Endothelial cell of umbilical vein (primary cell): ENCODE measurements at regions not wholly inside any gene's neighbourhood (a gene's known extent, or its start where the extent isn't known, plus 50 kb on each side); places are given as distances from the start of the nearest gene placed in this dataset.

Source experiments
- BruUV-seq: library from RNA; stranded (reverse); fragments of 400-500 nt; replicated peaks from 2 replicates; lab custom pipeline; 2021; lab: Mats Ljungman, UMichigan
- CTCF ChIA-PET: fragments of 300-600, 350-600 bp; sonication (Branson Sonifier 250); formaldehyde crosslinking; loops from one replicate; lab custom pipeline; 2021; ENCODE audit warnings: antibody characterized with exemption, inconsistent platforms; lab: Charles Lee
- POLR2A ChIA-PET: fragments of 300-600, 350-600 bp; sonication (Branson Sonifier 250); formaldehyde crosslinking; loops from one replicate; lab custom pipeline; 2021; ENCODE audit warnings: antibody characterized with exemption, inconsistent platforms; lab: Charles Lee
- DNase-seq: peaks from one replicate; pipeline ENCODE4 v3.0.0-alpha.2; 2011; ENCODE audit warnings: low read depth, low spot score
- FAIRE-seq: peaks from 2 replicates; lab custom pipeline; 2011; peaks lifted over from hg19 to GRCh38; lab: Jason Lieb, UNC
- H2AFZ ChIP-seq: 2 replicates; pipeline ENCODE4 v1.6.0; 2012; ENCODE audit warnings: low read depth, low read length, control low read depth, inconsistent platforms
- H3K27ac ChIP-seq: 2 replicates; pipeline ENCODE4 v1.5.1; 2011; ENCODE audit warnings: low read depth, mild to moderate bottlenecking, control low read depth, low read length, moderate library complexity; ENCODE audit not compliant: insufficient read depth
- H3K27me3 ChIP-seq, 2 experiments: 2 replicates each; pipeline versions ENCODE4 v1.6.0 to v1.6.1; 2011; ENCODE audit warnings: low read length in 2 of 2, mixed read lengths in 1 of 2; ENCODE audit not compliant: control insufficient read depth in 2 of 2, insufficient read depth in 2 of 2
- H3K36me3 ChIP-seq, 2 experiments: 2 replicates in 1 of 2; 3 replicates in 1 of 2; pipeline ENCODE4 v1.5.1; 2011; ENCODE audit warnings: low read length in 2 of 2, mild to moderate bottlenecking in 1 of 2, moderate library complexity in 1 of 2; ENCODE audit not compliant: control insufficient read depth in 2 of 2, insufficient read depth in 2 of 2; ENCODE audit errors: extremely low read depth in 1 of 2
- H3K4me1 ChIP-seq: 3 replicates; pipeline ENCODE4 v1.5.1; 2011; ENCODE audit warnings: mild to moderate bottlenecking, low read length; ENCODE audit not compliant: control insufficient read depth, insufficient read depth; ENCODE audit errors: extremely low read depth
- H3K4me2 ChIP-seq: 2 replicates; pipeline ENCODE4 v1.6.1; 2011; ENCODE audit warnings: low read length, control low read depth, mixed read lengths; ENCODE audit not compliant: insufficient read depth
- H3K4me3 ChIP-seq, 3 experiments: fragments of 200-600 bp in 1 of 3; sonication (generic), shearing (Covaris generic) in 1 of 3; replicated peaks in 1 of 3; 2 replicates each; pipeline ENCODE4 v1.5.1; 2011 to 2016; ENCODE audit warnings: control low read depth in 3 of 3, low read length in 3 of 3, mild to moderate bottlenecking in 2 of 3, inconsistent platforms in 1 of 3, low read depth in 1 of 3, moderate library complexity in 1 of 3; ENCODE audit not compliant: insufficient read depth in 1 of 3
- H3K79me2 ChIP-seq: 2 replicates; pipeline ENCODE4 v1.6.0; 2012; ENCODE audit warnings: low read length, inconsistent platforms; ENCODE audit not compliant: control insufficient read depth, insufficient read depth
- H3K9ac ChIP-seq: replicated peaks from 2 replicates; pipeline ENCODE3; 2011; ENCODE audit warnings: low read length, control low read depth; ENCODE audit not compliant: insufficient read depth; ENCODE audit errors: extremely low read depth
- H3K9me1 ChIP-seq: replicated peaks from 3 replicates; pipeline ENCODE4 v1.6.0; 2011; ENCODE audit warnings: mild to moderate bottlenecking, low read length; ENCODE audit not compliant: control insufficient read depth, insufficient read depth; ENCODE audit errors: extremely low read depth
- H3K9me3 ChIP-seq: replicated peaks from 2 replicates; pipeline ENCODE4 v1.5.1; 2012; ENCODE audit warnings: low read length, inconsistent platforms; ENCODE audit not compliant: control insufficient read depth, insufficient read depth
- H4K20me1 ChIP-seq: replicated peaks from 2 replicates; pipeline ENCODE3; 2011; ENCODE audit warnings: mild to moderate bottlenecking, low read length; ENCODE audit not compliant: control insufficient read depth, insufficient read depth; ENCODE audit errors: extremely low read depth
- CTCF ChIP-seq, 2 donors: IDR thresholded peaks; 1 replicate in 1 of 2; 2 replicates in 1 of 2; pipeline ENCODE4 v1.5.1; 2011; ENCODE audit warnings: low read length in 2 of 2, mild to moderate bottlenecking in 2 of 2, moderate library complexity in 2 of 2, control low read depth in 1 of 2, inconsistent platforms in 1 of 2, low read depth in 1 of 2; ENCODE audit not compliant: insufficient read depth in 1 of 2; ENCODE audit errors: extremely low read depth in 1 of 2
- GATA2 ChIP-seq: IDR thresholded peaks from 2 replicates; pipeline ENCODE4 v1.7.0; 2011; ENCODE audit warnings: low read depth, mild to moderate bottlenecking, moderate library complexity, mixed read lengths, low read length; ENCODE audit not compliant: insufficient read length, insufficient read depth
- MAX ChIP-seq: IDR thresholded peaks from 2 replicates; pipeline ENCODE4 v1.6.1; 2011; ENCODE audit not compliant: insufficient read depth, insufficient read length
- MYC ChIP-seq: IDR thresholded peaks from one replicate; pipeline ENCODE4 v1.6.1; 2011; ENCODE audit warnings: mild to moderate bottlenecking, low read depth, low read length
- POLR2A ChIP-seq: IDR thresholded peaks from 2 replicates; pipeline ENCODE4 v1.6.1; 2012; ENCODE audit warnings: low read depth, mild to moderate bottlenecking, control low read depth, low read length
- dilution Hi-C: fragments of 300-500 bp; cut with MboI; formaldehyde crosslinking; loops from one replicate; pipeline ENCODE4 v1.15.0; 2019; ENCODE audit warnings: low sequenced_read_pairs; ENCODE audit not compliant: extremely low pct_ligation_motif_present
- intact Hi-C: fragments of 100-400 bp; cut with micrococcal nuclease; formaldehyde crosslinking; loops from one replicate; pipeline ENCODE4 v1.10.0; 2022

GRCh38 chr14:22375321-22375930 is 213.6 kb downstream of the DAD1 start:
- H3K36me3 ChIP-seq: no peaks in the 10 kb centered on the region
- intact Hi-C loops (loop anchor here (1.0 to 2.0 kb wide), 4 partner anchors 56 to 213 kb away; no protein-coding TSS in a partner anchor), dilution Hi-C loops (no loop called here)
- H3K79me2 ChIP-seq: no peaks in the 10 kb centered on the region
- peak; percentile 62 for DNase-seq
- FAIRE-seq: peak; percentile 93
- no peak overlapping the region for H2AFZ ChIP-seq
- ChIA-PET POLR2A (no interaction called here), CTCF (interaction anchor here (0.6 to 7.4 kb wide), 56 partner anchors 9 to 745 kb away, joined by 3 to 225 read pairs (median 5); no protein-coding TSS in a partner anchor)
- no peak overlapping the region for H3K9ac ChIP-seq
- H3K27ac ChIP-seq: no peak overlapping the region
- TF ChIP-seq MAX: no peak
- TF ChIP-seq GATA2: no peak
- peak; percentile 35 to 47 for TF ChIP-seq CTCF (IDR thresholded peaks at IDR 0.05; ENCODE audit: extremely low read depth in 1 of 2, insufficient read depth in 1 of 2, low read depth in 1 of 2, low read length in 2 of 2)
- no peak for TF ChIP-seq MYC
- TF ChIP-seq POLR2A: no peak
- H3K27me3 ChIP-seq: peaks cover 28 to 52% of the 10 kb centered on the region in 2 experiments
- no peaks in the 10 kb centered on the region for H3K9me3 ChIP-seq
- no peak overlapping the region for H3K4me3 ChIP-seq
- no TSS peak for BruUV-seq
- H3K4me1 ChIP-seq: no peaks in the 10 kb centered on the region
- H3K4me2 ChIP-seq: no peak overlapping the region
- no peaks in the 10 kb centered on the region for H4K20me1 ChIP-seq
- no peaks in the 10 kb centered on the region for H3K9me1 ChIP-seq
